ENCODE measurements at regions not wholly inside any gene's neighbourhood (a gene's known extent, or its start where the extent isn't known, plus 50 kb on each side); places are given as distances from the start of the nearest gene placed in this dataset.

DNA sequence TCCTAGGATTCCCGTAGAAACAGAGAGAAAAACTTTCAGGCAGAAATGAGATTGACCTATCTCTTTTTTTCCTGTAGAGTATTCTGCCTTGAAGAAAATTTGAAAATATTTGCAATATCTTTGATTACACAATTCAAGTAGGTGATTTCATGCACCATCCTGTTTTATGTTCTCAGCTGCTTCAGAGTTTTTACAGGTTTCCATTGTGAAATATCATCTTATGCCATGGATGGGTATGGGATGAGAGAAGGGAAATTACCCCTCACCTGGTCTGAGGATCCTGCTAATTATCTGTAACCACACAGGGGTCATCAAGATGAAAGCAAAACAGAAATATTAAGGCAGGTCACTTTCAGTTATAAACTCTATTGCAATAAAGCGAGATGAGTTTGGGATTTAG is 264.8 kb downstream of the TXNL1 start:
- H3K56ac ChIP-seq (ENCODE audit: extremely low read depth, insufficient read depth, low read length): no peak overlapping the region
- H3K4me1 ChIP-seq (ENCODE audit: control insufficient read depth, insufficient read depth, low read length): no peaks in the 10 kb centered on the region
- H3K14ac ChIP-seq (replicated peaks; ENCODE audit: low read depth, low read length): no peak overlapping the region
- 0 out of 2 replicates have a peak overlapping the region, but pooled peaks have one; percentile 13 for H2BK20ac ChIP-seq (ENCODE audit: low read depth, low read length)
- no peak overlapping the region for H4K5ac ChIP-seq (ENCODE audit: low read depth, low read length)
- no peak overlapping the region for H3K27ac ChIP-seq (ENCODE audit: insufficient read depth, low read length)
- H3K27me3 ChIP-seq (ENCODE audit: control insufficient read depth, insufficient read depth, low read length): no peaks in the 10 kb centered on the region
- H2BK5ac ChIP-seq (ENCODE audit: low read depth, low read length, poor library complexity, severe bottlenecking): no peak overlapping the region
- H3K18ac ChIP-seq (ENCODE audit: low read depth, low read length): no peak overlapping the region
- no peak overlapping the region for H3K9ac ChIP-seq (ENCODE audit: low read depth, low read length)
- H3K79me1 ChIP-seq (ENCODE audit: low read depth in 1 of 2, low read length in 2 of 2): no peaks in the 10 kb centered on the region
- ChIA-PET POLR2A (ENCODE audit: unreplicated experiment) (no interaction called here), CTCF (no interaction called here)
- H2BK15ac ChIP-seq (ENCODE audit: low read depth, low read length): no peak overlapping the region
- ATAC-seq (ENCODE audit: low read depth) (no peak), DNase-seq (no peak)
- H4K20me1 ChIP-seq (ENCODE audit: insufficient read depth, low read length): no peaks in the 10 kb centered on the region
- no peak overlapping the region for H4K8ac ChIP-seq (ENCODE audit: low read depth in 2 of 2, low read length in 2 of 2)
- H2BK120ac ChIP-seq (ENCODE audit: low read depth, low read length): no peak overlapping the region
- H2AFZ ChIP-seq (replicated peaks; ENCODE audit: low read length, poor library complexity): no peak overlapping the region
- TF ChIP-seq CEBPB (IDR thresholded peaks at IDR 0.05; ENCODE audit: low read depth, low read length) (peak; percentile 38; the same call in 1 of the 2 replicates), NFE2L2 (IDR thresholded peaks at IDR 0.05; ENCODE audit: low read depth, low read length) (no peak)
- TF ChIP-seq, protein P1, sequence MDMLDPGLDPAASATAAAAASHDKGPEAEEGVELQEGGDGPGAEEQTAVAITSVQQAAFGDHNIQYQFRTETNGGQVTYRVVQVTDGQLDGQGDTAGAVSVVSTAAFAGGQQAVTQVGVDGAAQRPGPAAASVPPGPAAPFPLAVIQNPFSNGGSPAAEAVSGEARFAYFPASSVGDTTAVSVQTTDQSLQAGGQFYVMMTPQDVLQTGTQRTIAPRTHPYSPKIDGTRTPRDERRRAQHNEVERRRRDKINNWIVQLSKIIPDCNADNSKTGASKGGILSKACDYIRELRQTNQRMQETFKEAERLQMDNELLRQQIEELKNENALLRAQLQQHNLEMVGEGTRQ (IDR thresholded peaks at IDR 0.05; ENCODE audit: low read depth, low read length): no peak
- TF ChIP-seq, protein P2, sequence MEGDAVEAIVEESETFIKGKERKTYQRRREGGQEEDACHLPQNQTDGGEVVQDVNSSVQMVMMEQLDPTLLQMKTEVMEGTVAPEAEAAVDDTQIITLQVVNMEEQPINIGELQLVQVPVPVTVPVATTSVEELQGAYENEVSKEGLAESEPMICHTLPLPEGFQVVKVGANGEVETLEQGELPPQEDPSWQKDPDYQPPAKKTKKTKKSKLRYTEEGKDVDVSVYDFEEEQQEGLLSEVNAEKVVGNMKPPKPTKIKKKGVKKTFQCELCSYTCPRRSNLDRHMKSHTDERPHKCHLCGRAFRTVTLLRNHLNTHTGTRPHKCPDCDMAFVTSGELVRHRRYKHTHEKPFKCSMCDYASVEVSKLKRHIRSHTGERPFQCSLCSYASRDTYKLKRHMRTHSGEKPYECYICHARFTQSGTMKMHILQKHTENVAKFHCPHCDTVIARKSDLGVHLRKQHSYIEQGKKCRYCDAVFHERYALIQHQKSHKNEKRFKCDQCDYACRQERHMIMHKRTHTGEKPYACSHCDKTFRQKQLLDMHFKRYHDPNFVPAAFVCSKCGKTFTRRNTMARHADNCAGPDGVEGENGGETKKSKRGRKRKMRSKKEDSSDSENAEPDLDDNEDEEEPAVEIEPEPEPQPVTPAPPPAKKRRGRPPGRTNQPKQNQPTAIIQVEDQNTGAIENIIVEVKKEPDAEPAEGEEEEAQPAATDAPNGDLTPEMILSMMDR (conservative IDR thresholded peaks at IDR 0.05; ENCODE audit: low read depth, low read length): no peak
- H3K4ac ChIP-seq (ENCODE audit: low read depth, low read length): no peak overlapping the region
- H3K9me1 ChIP-seq (ENCODE audit: insufficient read depth, low read length): no peaks in the 10 kb centered on the region
- no peaks in the 10 kb centered on the region for H3K36me3 ChIP-seq (ENCODE audit: control insufficient read depth, insufficient read depth, low read length)
- H4K91ac ChIP-seq (ENCODE audit: insufficient read depth, low read depth, low read length): no peak overlapping the region
- no peak overlapping the region for H2AK9ac ChIP-seq (replicated peaks; ENCODE audit: low read depth, low read length, poor library complexity)
- in situ Hi-C loops (cut with MboI; ENCODE audit: low sequenced_read_pairs) (no loop called here), intact Hi-C loops (cut with micrococcal nuclease) (loop anchor here (10.0 kb wide), 1 partner anchor 109 kb away; no protein-coding TSS in a partner anchor), dilution Hi-C loops (cut with HindIII; ENCODE audit: low sequenced_read_pairs, unreplicated experiment) (no loop called here)
- no peak overlapping the region for H3K23ac ChIP-seq (ENCODE audit: low read depth, low read length)
- H3K4me3 ChIP-seq (ENCODE audit: insufficient read depth, low read depth, low read length): no peak overlapping the region
- no peak overlapping the region for H3K4me2 ChIP-seq (ENCODE audit: low read depth, low read length)
- no peak overlapping the region for H2AK5ac ChIP-seq (ENCODE audit: low read depth, low read length)
- H3K9me3 ChIP-seq (ENCODE audit: control insufficient read depth, insufficient read depth, low read length): no peaks in the 10 kb centered on the region
- WGBS, 2 experiments (ENCODE audit: extremely low coverage in 2 of 2, insufficient read length in 1 of 2): no CpG with 5 or more reads among the region's 2 CpGs
- BruUV-seq (replicated peaks): no TSS peak

Measured in IMR-90 (cell line).